Aorta (tissue), 5 donors: ENCODE measurements at regions not wholly inside any gene's neighbourhood (a gene's known extent, or its start where the extent isn't known, plus 50 kb on each side); places are given as distances from the start of the nearest gene placed in this dataset.
"Not testable (repeated sequence)": the region's sequence is repeated elsewhere in the genome, so short reads cannot be mapped to it uniquely, and the experiment has no call there.

Experiments
- ATAC-seq: fragments of 200-7000 bp; cut with Tn5 transposase; one replicate; pipeline ENCODE4 v1.9.1; 2022; ENCODE audit warnings: moderate library complexity; ENCODE audit not compliant: low FRiP score
- DNase-seq, 2 donors: peaks; one replicate each; pipeline ENCODE4 v3.0.0-alpha.2; 2020
- H3K27ac ChIP-seq, 2 donors: one replicate each; pipeline ENCODE4 v1.5.1; 2013; ENCODE audit warnings: low read length in 2 of 2, mild to moderate bottlenecking in 2 of 2, moderate library complexity in 2 of 2, control low read depth in 1 of 2, inconsistent platforms in 1 of 2, low read depth in 1 of 2
- H3K27me3 ChIP-seq, 2 donors: one replicate each; pipeline ENCODE4 v1.6.1; 2013; ENCODE audit warnings: control low read depth in 1 of 2, low read length in 1 of 2, mild to moderate bottlenecking in 1 of 2, moderate library complexity in 1 of 2; ENCODE audit not compliant: insufficient read depth in 2 of 2, control insufficient read depth in 1 of 2
- H3K36me3 ChIP-seq, 2 donors: one replicate each; pipeline ENCODE4 v1.6.1; 2013; ENCODE audit warnings: control low read depth in 1 of 2, low read length in 1 of 2, mild to moderate bottlenecking in 1 of 2; ENCODE audit not compliant: insufficient read depth in 2 of 2, control insufficient read depth in 1 of 2
- H3K4me1 ChIP-seq, 2 donors: one replicate each; pipeline ENCODE4 v1.6.1; 2013; ENCODE audit warnings: low read length in 2 of 2, control low read depth in 1 of 2, mild to moderate bottlenecking in 1 of 2, moderate library complexity in 1 of 2; ENCODE audit not compliant: insufficient read depth in 2 of 2, control insufficient read depth in 1 of 2
- H3K4me3 ChIP-seq, 2 donors: one replicate each; pipeline ENCODE4 v1.5.1; 2013; ENCODE audit warnings: low read length in 2 of 2, control low read depth in 1 of 2, mild to moderate bottlenecking in 1 of 2
- H3K9me3 ChIP-seq: one replicate; pipeline ENCODE4 v1.6.1; 2013; ENCODE audit warnings: mild to moderate bottlenecking, low read length; ENCODE audit not compliant: control insufficient read depth
- WGBS, 2 donors: extraction: QIAGEN DNeasy Blood & Tissue Kit; methylation state at CpG; one replicate each; pipeline ENCODE4 v1.1.7; 2013; 5-methylcytosine and 5-hydroxymethylcytosine counted together
- intact Hi-C, 2 donors: fragments of 100-400 bp; cut with DNase I; formaldehyde crosslinking; loops; one replicate each; pipeline versions ENCODE4 v1.14.2 to v1.15.0; 2022
- donor health status: healthy with polysubstance abuse.
- donor health status: Bipolar disorder and iron deficiency.
- donor health status: DM: no; HTN: no; CAD: no.
- donor health status: DM: no; HTN: no; CAD: no.
- donor health status: DM: yes; HTN: yes; CAD: no.

- Histone ChIP-seq H3K36me3 (no peaks in the 10 kb centered on the region), H3K4me1 (no peaks in the 10 kb centered on the region), H3K9me3 (peaks cover 3% of the 10 kb centered on the region), H3K27ac (no peak overlapping the region), H3K4me3 (no peak overlapping the region), H3K27me3 (no peaks in the 10 kb centered on the region)
- DNase-seq = no peak
- intact Hi-C loops = no loop called here
- WGBS, 2 donors = 82 to 94% methylated on average over 3 of the region's 3 CpGs
- no peak for ATAC-seq
These were observed 263.0 kb downstream of the LPIN1 start for GRCh38 chr2:12009323-12009905.

GRCh38 chr2:12010059-12010458 lies 263.6 kb downstream of the LPIN1 start:
- peaks cover 3% of the 10 kb centered on the region for H3K9me3 ChIP-seq
- intact Hi-C loops = no loop called here
- H3K4me3 ChIP-seq = no peak overlapping the region

GRCh38 chr2:12010779-12011178 lies 264.3 kb downstream of the LPIN1 start:
- Histone ChIP-seq H3K4me3 (no peak overlapping the region), H3K27me3 (no peaks in the 10 kb centered on the region), H3K36me3 (no peaks in the 10 kb centered on the region), H3K4me1 (no peaks in the 10 kb centered on the region), H3K27ac (no peak overlapping the region), H3K9me3 (peaks cover 3% of the 10 kb centered on the region)
- WGBS, 2 donors = 86 to 89% methylated on average over 4 of the region's 4 CpGs
- intact Hi-C loops = no loop called here
- ATAC-seq = no peak
- no peak for DNase-seq

More at GRCh38 chr2:12010059-12010458, 263.6 kb downstream of the LPIN1 start:
- DNase-seq (no peak), ATAC-seq (no peak)
- WGBS, 2 donors = 94 to 99% methylated on average over 1 of the region's 1 CpG
- Histone ChIP-seq H3K36me3 (no peaks in the 10 kb centered on the region), H3K27ac (no peak overlapping the region), H3K4me1 (no peaks in the 10 kb centered on the region), H3K27me3 (no peaks in the 10 kb centered on the region)

- Histone ChIP-seq H3K4me3 (no peak overlapping the region), H3K27me3 (no peaks in the 10 kb centered on the region), H3K9me3 (peaks cover 3% of the 10 kb centered on the region), H3K36me3 (no peaks in the 10 kb centered on the region), H3K27ac (no peak overlapping the region), H3K4me1 (no peaks in the 10 kb centered on the region)
- ATAC-seq = no peak
- 82 to 86% methylated on average over 9 of the region's 9 CpGs for WGBS, 2 donors
- peak in 1 of 2 donors; percentile 74 for DNase-seq
- intact Hi-C loops = no loop called here
These were observed 267.9 kb downstream of the LPIN1 start for GRCh38 chr2:12014088-12014960.

- H3K36me3 ChIP-seq = no peaks in the 10 kb centered on the region
- no peak overlapping the region for H3K27ac ChIP-seq
- 31 to 48% methylated on average over 11 of the region's 11 CpGs for WGBS, 2 donors
- DNase-seq (no peak), ATAC-seq (no peak)
- no peaks in the 10 kb centered on the region for H3K27me3 ChIP-seq
- intact Hi-C loops = no loop called here
- no peak overlapping the region for H3K4me3 ChIP-seq
- H3K9me3 ChIP-seq = peaks cover 8% of the 10 kb centered on the region
- no peaks in the 10 kb centered on the region for H3K4me1 ChIP-seq
These were observed 271.2 kb downstream of the LPIN1 start for GRCh38 chr2:12017499-12018157.

- H3K9me3 ChIP-seq, H3K27ac ChIP-seq, ATAC-seq, H3K36me3 ChIP-seq, DNase-seq, H3K4me3 ChIP-seq, H3K4me1 ChIP-seq, H3K27me3 ChIP-seq, intact Hi-C loops: not testable (repeated sequence)
- 86 to 92% methylated on average over 5 of the region's 5 CpGs for WGBS, 2 donors
These were observed 272.3 kb downstream of the LPIN1 start for GRCh38 chr2:12018726-12019125.

- no peak overlapping the region for H3K27ac ChIP-seq
- H3K27me3 ChIP-seq = no peaks in the 10 kb centered on the region
- intact Hi-C loops = no loop called here
- no peak for DNase-seq
- no peak for ATAC-seq
- peaks cover 0 to 2% of the 10 kb centered on the region in 2 donors for H3K4me1 ChIP-seq
- no peak overlapping the region for H3K4me3 ChIP-seq
- H3K9me3 ChIP-seq = peaks cover 5% of the 10 kb centered on the region
- WGBS, 2 donors = 74 to 97% methylated on average over 3 of the region's 3 CpGs
- no peaks in the 10 kb centered on the region for H3K36me3 ChIP-seq
These were observed 274.5 kb downstream of the LPIN1 start for GRCh38 chr2:12020833-12021469.

- H3K4me3 ChIP-seq, H3K9me3 ChIP-seq, DNase-seq, H3K36me3 ChIP-seq, H3K27me3 ChIP-seq, H3K4me1 ChIP-seq, intact Hi-C loops, ATAC-seq, H3K27ac ChIP-seq: not testable (repeated sequence)
- WGBS, 2 donors = 28 to 29% methylated on average over 5 of the region's 5 CpGs
These were observed 277.9 kb downstream of the LPIN1 start for GRCh38 chr2:12024197-12024907.
